Right atrium auricular region (tissue), 2 donors: ENCODE measurements at regions not wholly inside any gene's neighbourhood (a gene's known extent, or its start where the extent isn't known, plus 50 kb on each side); places are given as distances from the start of the nearest gene placed in this dataset.

Experiments used
- DNase-seq: peaks from one replicate; pipeline ENCODE4 v3.0.0-alpha.2; 2019; ENCODE audit warnings: low spot score
- H3K27ac ChIP-seq, 2 donors: fragments of 200-600 bp; sonication (generic); 1 replicate in 1 of 2; 2 replicates in 1 of 2; pipeline ENCODE4 v1.5.1; 2016 to 2019
- H3K27me3 ChIP-seq, 2 donors: fragments of 200-600 bp; sonication (generic); one replicate each; pipeline versions ENCODE4 v1.5.1 to v1.6.0; 2017 to 2019
- H3K36me3 ChIP-seq: fragments of 200-600 bp; sonication (generic); one replicate; pipeline ENCODE4 v1.5.1; 2016
- H3K4me1 ChIP-seq, 2 donors: fragments of 200-600 bp; sonication (generic); one replicate each; pipeline versions ENCODE4 v1.5.1 to v1.6.0; 2017 to 2019
- H3K4me3 ChIP-seq, 2 donors: fragments of 200-600 bp; sonication (generic); 1 replicate in 1 of 2; 2 replicates in 1 of 2; pipeline ENCODE4 v1.5.1; 2017 to 2019; ENCODE audit warnings: mild to moderate bottlenecking in 1 of 2, moderate library complexity in 1 of 2
- H3K9me3 ChIP-seq, 2 donors: fragments of 200-600 bp; sonication (generic); one replicate each; pipeline ENCODE4 v1.5.1; 2019
- TF ChIP-seq, protein P1 (sequence below), 2 donors: fragments of 200-600 bp; sonication (generic); IDR thresholded peaks; one replicate each; pipeline ENCODE4 v1.5.1; 2019; ENCODE audit warnings: antibody characterized with exemption in 2 of 2

DNA sequence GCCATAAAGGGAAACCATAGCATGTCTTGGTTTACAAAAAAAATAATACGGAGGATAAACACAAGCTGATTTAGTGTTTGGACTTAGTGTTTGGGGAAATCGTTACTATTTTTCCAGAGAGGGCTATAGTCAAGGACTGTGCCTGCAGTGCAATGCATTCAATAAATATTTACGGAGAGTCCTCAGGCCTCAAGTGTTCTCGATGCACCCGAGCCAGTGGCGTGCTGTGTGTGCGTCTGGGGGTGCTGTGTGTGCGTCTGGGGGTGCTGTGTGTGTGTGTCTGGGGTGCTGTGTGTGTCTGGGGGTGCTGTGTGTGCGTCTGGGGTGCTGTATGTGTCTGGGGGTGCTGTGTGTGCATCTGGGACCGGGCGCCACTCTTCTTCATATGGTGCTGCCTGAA lies 71.7 kb upstream of the GTF3A start:
- Histone ChIP-seq H3K9me3 (no peaks in the 10 kb centered on the region), H3K36me3 (no peaks in the 10 kb centered on the region), H3K4me3 (no peak overlapping the region), H3K27ac (no peak overlapping the region), H3K4me1 (no peaks in the 10 kb centered on the region), H3K27me3 (no peaks in the 10 kb centered on the region)
- TF ChIP-seq, protein P1, sequence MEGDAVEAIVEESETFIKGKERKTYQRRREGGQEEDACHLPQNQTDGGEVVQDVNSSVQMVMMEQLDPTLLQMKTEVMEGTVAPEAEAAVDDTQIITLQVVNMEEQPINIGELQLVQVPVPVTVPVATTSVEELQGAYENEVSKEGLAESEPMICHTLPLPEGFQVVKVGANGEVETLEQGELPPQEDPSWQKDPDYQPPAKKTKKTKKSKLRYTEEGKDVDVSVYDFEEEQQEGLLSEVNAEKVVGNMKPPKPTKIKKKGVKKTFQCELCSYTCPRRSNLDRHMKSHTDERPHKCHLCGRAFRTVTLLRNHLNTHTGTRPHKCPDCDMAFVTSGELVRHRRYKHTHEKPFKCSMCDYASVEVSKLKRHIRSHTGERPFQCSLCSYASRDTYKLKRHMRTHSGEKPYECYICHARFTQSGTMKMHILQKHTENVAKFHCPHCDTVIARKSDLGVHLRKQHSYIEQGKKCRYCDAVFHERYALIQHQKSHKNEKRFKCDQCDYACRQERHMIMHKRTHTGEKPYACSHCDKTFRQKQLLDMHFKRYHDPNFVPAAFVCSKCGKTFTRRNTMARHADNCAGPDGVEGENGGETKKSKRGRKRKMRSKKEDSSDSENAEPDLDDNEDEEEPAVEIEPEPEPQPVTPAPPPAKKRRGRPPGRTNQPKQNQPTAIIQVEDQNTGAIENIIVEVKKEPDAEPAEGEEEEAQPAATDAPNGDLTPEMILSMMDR (IDR thresholded peaks at IDR 0.05) = no peak
- no peak for DNase-seq

DNA sequence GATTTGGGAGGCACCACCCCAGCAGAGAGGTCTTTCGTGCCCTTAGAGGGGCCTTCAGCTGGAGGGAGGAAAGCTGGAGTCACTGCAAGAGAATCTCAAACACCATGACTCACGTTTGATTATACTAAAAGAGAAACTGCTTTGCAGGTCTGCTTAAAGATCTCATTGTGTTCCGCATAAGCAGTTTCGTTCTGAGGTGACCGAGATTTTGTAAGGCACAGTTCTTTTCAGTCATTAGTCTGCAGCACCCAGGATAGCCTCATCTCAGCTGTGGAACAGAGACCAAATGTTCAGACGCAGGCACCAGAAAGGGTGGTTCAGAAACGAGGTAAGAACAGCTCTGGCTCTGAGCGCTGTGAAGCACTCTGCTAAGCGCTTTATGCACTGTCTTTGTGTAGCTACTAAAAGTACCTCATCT lies 71.2 kb upstream of the GTF3A start:
- Histone ChIP-seq H3K36me3 (no peaks in the 10 kb centered on the region), H3K27ac (no peak overlapping the region), H3K4me3 (no peak overlapping the region), H3K27me3 (no peaks in the 10 kb centered on the region), H3K4me1 (no peaks in the 10 kb centered on the region), H3K9me3 (no peaks in the 10 kb centered on the region)
- no peak for DNase-seq
- TF ChIP-seq, protein P1 (IDR thresholded peaks at IDR 0.05) = no peak

- no peaks in the 10 kb centered on the region for H3K9me3 ChIP-seq
- H3K4me1 ChIP-seq = no peaks in the 10 kb centered on the region
- TF ChIP-seq, protein P1 (IDR thresholded peaks at IDR 0.05) = no peak
- H3K4me3 ChIP-seq = no peak overlapping the region
- DNase-seq = no peak
- H3K27me3 ChIP-seq = no peaks in the 10 kb centered on the region
- no peaks in the 10 kb centered on the region for H3K36me3 ChIP-seq
- H3K27ac ChIP-seq = no peak overlapping the region
These were observed 70.7 kb upstream of the GTF3A start for GRCh38 chr13:27353708-27354107.

DNA sequence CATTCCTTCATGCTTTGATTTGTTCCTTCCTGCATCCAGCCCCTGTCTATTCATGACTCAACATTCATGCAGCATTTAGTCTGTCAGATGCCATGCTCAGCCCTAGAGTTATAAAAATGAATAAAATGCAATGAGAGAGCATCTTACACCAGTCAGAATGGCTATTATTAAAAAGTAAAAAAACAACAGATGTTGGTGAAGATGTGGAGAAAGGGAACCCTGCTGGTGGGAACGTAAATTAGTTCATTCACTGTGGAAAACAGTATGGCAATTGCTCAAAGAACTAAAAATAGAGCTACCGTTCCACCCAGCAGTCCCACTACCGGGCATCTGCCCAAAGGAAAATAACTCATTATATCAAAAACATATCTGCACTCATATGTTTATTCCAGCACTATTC lies 70.0 kb upstream of the GTF3A start:
- DNase-seq = no peak
- Histone ChIP-seq H3K27ac (no peak overlapping the region), H3K4me3 (no peak overlapping the region), H3K36me3 (no peaks in the 10 kb centered on the region), H3K4me1 (no peaks in the 10 kb centered on the region), H3K9me3 (no peaks in the 10 kb centered on the region), H3K27me3 (no peaks in the 10 kb centered on the region)
- TF ChIP-seq, protein P1 (IDR thresholded peaks at IDR 0.05) = no peak

DNA sequence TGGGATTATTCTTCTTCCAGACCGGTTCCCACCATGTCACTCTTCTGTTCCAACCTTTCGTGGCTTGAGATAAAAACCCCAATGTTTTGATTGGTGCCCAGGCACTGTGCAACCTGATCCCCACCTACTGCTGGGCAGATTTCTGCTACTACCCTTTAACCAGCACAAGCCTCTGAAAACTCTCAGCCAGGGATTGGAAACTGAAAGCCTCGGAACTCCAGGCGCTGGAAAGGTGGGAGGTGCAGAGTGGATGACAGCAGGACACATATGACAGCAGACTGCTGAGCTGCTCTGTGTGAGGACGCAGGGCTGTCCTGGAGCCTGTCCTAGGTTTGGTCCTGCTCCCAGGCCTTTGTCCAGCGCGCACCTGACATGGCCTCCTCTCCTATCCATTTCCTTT lies 68.5 kb upstream of the GTF3A start:
- no peaks in the 10 kb centered on the region for H3K36me3 ChIP-seq
- no peaks in the 10 kb centered on the region for H3K4me1 ChIP-seq
- no peaks in the 10 kb centered on the region for H3K27me3 ChIP-seq
- TF ChIP-seq, protein P1 (IDR thresholded peaks at IDR 0.05) = no peak
- peak overlapping the region in 1 of 2 donors; percentile 37 for H3K27ac ChIP-seq
- H3K9me3 ChIP-seq = no peaks in the 10 kb centered on the region
- no peak overlapping the region for H3K4me3 ChIP-seq
- no peak for DNase-seq

GRCh38 chr13:27358420-27358819 lies 66.0 kb upstream of the GTF3A start:
- Histone ChIP-seq H3K27ac (no peak overlapping the region), H3K36me3 (no peaks in the 10 kb centered on the region), H3K27me3 (no peaks in the 10 kb centered on the region), H3K4me1 (peaks cover 0 to 6% of the 10 kb centered on the region in 2 donors), H3K9me3 (no peaks in the 10 kb centered on the region), H3K4me3 (no peak overlapping the region)
- TF ChIP-seq, protein P1 (IDR thresholded peaks at IDR 0.05) = no peak
- DNase-seq = no peak
